GM18858 (cell line): ENCODE measurements at regions not wholly inside any gene's neighbourhood (a gene's known extent, or its start where the extent isn't known, plus 50 kb on each side); places are given as distances from the start of the nearest gene placed in this dataset.

Experiments
- ATAC-seq: cut with Tn5 transposase; IDR thresholded peaks from one replicate; pipeline ENCODE4 v1.9.1; 2021; ENCODE audit not compliant: unreplicated experiment

DNA sequence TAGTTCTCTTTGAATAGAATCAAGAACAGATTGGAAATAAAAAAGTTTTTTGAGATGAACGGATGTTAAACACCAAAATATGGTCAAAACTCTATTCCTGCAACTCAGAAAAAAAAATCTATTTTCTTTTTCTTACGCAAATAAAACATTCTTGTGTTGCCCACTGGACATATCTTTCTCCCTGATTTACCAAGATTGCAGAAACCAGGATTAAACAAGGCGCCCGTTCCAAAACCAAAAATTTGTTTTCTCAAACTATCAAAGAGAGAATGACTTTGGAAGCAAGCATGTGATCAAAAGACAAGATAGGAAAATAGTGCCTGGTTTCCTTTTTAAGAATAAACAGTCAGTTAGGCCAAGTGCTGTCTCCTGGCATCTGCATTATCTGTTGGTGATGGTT, 273.1 kb downstream of the CLIC5 start:
- no peak for ATAC-seq

DNA sequence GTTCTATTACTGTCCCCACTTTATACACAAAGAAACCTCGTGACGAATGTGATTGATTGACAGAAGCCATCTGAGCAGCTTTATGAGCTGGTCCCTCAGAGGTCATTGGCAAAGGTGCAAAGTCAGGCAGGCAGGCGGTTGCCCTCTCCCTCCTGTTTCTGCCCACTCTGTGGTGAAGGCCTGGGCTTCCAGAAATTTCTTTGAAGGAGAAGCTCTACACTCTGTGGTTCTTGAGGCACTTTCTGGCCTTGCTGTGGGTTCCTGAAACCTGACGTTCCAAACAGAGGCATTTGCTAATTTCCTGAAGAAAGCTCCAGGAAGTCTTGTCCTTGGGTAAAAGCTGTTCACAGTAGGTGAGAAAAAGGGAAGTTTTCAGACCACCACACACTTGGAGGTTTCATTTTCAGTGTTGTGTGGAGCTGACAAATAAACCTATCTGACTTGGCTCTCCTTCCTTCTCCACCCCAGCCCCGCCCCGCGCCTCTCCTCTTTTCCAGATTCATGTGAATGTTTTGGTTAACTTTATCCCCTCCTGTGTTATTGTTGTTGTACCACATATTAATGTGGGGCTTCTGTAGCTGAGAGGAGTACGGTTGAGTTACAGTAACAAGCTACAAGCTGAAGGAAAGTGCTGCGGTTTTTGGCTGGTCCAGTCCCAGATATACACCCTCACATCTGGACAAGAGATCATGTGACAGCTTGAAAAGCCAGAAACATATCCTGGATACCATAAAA, 274.1 kb downstream of the CLIC5 start:
- ATAC-seq = no peak

DNA sequence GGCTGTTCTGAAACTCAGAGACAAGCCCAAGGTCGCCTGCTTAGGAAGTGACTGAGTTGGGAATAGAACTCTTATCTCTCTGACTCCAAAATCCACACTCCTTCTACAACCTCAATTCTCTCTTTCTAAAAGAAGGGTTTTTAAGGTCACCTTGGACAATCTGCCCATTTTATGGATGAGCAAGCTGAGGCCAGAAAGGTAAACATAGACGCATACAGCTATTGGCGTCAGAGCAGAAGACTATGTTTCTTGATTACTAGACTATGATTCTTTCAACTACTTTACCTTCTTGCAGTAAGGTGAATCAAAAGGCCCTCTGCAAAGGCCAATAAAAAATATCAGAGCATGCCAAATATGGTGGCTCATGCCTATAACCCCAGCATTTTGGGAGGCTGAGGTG, 276.6 kb downstream of the CLIC5 start:
- ATAC-seq = no peak

DNA sequence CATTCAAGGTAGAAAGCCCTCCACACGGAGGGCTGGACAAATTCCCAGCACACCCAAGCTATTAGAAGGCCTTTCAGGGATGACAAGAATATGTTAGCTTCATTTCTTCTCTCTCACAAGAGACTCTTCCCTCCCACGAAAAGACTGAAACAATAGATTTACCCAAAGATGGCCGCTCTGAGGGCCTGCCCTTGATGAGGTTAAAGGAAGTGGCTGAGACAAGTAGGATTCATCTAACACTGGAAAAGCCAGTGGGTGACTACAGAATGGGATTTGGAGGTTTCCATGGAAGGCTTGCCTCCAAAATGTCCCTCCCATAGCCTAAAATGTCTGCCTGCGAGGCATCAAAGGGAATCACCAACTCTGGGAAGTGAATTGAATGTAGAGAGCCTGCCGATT, 277.6 kb downstream of the CLIC5 start:
- ATAC-seq = no peak

DNA sequence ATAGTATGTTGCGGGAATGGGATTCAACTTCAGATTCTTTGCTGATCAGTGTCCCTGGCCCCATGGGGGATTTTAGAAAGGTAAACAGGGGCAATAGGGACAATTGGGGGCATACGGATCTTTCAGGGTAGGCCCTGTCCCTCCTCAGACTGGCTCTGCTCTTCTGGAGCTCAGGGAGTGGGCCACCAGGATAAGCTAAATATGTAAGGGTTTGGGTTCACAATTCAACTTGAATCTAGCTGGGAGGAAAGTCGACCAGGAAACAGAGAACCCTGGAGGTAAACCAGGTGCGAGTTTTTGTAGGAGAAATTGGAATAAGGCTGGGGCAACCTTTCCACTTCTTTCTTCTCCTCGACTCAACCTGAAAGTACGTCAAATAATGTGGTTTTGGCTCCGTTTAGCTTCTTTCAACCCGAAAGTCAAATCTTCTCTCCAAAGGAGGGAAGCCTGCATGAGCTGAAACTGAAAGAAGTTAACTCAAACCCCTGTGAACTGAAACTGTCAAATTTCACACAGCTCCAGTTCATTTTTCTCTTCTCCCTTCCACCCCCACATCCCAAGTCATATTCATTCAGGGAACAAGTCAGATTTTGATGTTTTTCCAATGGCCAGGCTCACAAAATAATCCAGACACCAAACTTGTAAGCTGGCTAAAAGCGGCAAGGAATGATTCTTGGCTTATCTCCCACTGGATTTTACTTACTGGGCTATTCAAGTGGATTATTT, 278.2 kb downstream of the CLIC5 start:
- peak; percentile 75 for ATAC-seq

DNA sequence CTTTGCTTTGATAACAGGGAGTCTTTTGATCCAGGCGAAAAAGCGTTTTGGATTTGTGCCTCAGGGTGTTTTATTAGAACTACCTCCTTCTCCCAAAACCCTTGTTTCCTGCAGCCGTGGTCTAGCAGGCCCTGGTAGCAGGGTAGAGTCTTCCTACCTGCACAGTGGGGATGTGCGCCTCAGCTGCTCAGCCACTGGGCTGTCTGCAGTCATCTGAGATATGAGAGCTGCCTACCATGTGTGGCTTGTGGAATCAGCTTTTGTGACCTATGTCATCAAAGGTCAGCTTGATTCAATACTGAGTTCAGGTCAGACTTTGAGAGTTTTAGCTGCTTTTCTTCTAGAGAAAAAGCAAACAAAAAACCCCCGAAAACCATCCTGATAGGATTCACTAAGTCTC, 279.5 kb downstream of the CLIC5 start:
- ATAC-seq = no peak

DNA sequence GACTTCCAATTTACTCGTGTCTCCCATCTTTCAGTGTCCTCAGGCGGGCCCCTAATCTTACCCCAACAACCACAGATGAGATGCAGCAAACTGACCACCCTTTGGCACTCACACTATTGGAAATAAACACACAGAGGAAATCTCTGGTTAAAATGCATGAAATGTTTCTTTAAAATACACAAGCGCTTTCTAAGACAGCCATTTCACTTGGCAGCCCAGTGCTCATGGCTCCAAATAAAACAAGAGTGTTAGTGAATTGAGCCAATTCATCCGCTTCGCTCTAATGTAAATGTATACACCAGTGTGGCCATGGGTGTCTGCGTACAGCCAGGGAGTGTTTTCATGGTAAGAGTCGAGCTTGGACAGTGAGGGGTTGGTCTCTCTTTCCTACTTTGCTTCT, 282.9 kb downstream of the CLIC5 start:
- ATAC-seq = no peak

DNA sequence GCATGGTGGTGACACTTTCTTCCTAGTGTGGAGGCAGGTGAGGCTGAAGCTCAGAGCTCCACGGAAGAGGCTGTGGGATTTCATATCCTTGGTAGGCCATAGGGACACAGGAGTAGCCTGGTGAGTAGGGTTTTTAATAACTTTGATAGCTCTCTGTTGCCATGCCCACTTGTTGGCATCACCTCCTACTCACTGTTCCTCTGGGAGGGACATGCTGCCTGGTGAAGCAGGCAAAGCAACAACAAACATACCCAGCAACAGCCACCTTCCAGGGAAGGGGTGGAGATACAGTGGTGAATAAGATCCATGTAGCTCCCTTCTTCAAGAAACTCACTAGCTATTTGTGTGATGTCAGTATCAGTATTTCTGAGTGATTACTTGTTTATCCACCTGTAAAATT, 285.4 kb downstream of the CLIC5 start:
- ATAC-seq = no peak

DNA sequence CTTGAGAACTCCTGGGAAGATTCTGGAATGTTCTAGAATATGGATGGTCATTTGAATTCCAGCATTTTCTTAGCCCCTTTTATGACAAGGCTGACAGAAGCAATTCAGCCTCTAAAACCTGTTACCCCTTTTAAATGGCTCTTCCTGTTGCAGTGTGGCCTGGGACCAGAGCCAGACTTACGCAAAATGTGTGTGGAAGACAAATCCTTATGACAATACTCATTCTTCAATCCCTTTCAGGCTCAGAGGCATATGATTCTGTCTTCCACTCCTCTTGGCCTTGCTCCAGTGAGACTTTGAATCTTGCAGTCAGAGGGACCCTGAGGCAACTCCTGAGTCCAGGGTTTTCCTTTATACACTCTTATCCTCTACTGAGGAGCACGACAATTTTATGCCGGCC, 287.0 kb downstream of the CLIC5 start:
- no peak for ATAC-seq

DNA sequence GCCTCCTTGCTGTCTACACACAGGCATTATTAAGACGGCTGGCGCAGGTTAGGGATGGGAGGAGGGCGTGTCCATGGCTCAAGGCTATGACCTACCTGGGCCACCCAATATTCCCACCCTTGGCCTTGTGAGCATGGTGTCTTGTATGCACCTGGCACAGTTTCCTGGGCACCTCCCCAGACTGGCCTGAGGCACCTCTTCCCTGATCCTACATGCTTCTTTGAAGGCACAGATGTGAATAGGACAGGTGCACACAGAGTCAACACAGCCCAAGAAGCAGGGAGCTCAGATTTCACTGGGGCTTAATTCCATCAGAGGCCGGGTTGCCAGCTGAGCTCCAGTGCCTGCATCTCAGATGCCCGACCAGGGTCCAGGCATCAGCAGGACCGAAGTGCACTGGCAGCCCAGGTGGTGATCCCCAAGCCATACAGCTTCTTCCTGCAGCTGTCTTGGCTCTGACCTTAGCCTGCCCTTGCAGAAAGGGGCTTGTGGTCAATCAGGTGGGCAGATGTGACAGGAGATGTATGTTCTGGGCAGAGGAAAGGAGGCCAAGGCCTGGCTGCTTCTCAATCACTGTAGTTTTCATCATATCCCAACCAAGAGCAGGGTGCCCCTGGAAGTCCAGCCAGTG, 287.7 kb downstream of the CLIC5 start:
- ATAC-seq = no peak

DNA sequence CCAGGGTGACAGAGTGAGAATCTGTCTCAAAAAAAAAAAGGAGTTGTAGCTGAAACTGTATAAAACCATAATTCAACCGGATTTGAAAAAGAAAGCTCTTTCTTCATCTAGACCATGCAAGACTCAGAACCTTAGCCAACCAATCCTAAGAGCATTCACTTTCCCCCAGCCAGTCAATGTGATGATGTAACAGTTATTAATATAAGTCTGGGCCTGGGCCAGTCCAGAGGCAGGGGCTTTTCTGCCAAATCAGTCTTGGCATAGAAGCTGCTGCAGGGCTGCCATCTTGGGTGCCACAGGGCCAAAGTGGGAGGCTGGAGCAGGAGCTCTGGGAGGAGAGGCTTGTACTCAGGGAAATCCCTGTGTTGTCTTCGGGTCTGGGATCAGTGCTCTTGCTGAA, 288.4 kb downstream of the CLIC5 start:
- ATAC-seq = no peak

DNA sequence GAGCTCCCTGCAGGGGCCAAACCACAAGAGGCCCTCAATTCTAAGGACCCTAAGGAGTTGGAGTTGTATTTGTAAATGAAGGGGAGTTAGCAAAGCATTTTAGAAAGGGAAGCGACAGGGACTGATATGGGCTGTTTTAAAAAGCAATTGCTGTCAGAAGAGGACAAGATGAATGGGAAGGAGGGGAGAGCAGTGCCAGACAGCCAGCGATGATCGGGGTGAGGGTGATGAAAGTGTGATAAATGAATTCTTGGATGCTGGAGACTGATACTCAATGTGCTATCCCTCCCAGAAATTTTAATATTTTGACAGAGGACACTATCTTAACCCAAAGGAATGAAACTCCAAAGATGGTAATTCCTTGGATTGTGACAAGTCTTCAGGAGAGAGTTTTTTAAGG, 289.2 kb downstream of the CLIC5 start:
- no peak for ATAC-seq

DNA sequence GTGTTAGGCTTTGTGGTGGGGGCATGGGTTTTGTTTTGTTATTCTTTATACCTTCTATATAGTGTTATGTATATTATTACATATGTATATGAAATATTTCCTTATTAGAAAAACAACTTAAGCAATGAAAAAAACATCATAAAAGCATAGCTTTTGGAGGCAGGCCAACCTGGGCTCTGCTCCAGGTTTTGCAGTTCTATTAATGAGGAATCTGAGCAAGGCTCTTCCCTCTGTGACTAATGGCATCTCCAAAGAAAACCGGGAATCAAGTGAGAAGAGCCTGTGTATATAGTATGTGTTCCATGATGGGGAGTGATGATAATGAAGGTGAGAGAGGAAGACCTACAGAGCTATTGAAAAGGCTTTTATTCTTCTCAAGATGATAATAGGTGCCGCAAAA, 291.1 kb downstream of the CLIC5 start:
- no peak for ATAC-seq

DNA sequence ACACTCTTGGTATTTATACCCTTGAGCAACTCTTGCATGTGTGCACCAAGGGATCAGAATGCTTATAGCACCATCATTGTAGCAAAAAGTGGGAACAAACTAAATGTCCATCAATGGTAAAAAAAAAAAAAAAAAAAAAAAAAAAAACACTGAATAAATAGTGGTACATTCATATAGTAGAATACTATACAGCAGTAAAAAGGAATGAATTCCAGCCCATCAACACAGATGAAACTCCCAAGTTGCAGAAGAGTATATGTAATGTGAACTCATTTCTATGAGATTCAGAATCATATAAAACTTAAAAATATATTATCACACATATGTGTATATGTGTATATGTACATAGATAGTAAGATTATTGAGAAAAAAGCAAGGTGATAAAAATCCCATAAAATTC, 291.6 kb downstream of the CLIC5 start:
- no peak for ATAC-seq

DNA sequence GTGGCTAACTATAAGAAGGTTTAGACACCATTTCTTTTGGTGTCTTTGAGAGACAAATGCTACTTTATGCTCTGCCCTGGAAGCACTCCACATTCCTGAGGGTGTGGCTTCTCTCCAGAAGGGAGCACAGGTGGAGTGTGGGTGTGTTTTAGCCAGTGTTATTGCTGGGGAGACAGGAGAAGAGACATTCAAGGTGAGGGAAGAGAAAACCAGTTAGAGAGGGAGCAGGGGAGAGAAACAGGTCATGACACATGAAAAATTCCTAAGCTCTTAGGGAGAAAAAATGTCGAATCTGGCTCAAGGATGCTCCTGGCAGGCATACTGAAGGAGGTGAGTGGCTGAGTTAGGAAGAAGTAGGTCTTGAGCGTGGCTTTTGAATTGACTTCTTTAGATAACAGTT, 292.8 kb downstream of the CLIC5 start:
- ATAC-seq = no peak

DNA sequence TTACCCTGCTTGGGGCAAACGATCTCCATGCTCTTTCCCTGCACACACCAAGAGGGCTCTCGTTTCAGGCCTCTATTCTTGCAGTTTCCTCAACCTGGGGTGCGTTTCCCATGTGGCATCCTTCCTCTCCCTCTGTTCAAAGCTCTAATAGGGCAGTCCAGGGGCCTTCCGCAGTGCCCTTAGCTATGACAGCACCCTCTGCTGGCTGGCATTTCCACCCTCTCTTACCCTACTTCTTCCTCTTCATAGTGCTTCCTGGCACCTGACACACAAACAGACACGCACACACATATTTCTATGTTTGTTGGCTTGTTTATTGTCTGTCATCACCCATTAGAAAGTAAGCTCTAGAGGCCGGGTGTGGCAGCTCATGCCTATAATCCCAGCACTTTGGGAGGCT, 294.0 kb downstream of the CLIC5 start:
- ATAC-seq = no peak

DNA sequence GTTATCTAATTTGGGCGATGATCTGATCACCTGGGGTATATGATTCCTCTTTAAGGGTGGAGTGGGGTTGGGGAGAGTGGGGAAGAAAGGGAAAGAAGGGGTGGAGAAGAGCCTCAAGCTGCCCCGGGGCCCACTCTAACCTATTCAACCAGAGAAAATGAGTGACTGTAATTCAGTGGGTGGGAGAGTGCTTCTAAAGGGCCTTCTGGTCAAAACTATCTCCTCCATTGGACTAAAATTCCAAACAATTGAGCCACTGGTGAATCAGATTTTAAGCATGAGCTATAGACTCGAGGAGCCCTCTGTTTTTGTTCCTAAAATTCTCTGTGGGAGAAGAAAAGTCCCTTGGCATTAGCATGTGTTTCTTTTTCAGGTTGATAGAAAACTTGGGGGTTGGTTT, 296.8 kb downstream of the CLIC5 start:
- ATAC-seq = no peak

DNA sequence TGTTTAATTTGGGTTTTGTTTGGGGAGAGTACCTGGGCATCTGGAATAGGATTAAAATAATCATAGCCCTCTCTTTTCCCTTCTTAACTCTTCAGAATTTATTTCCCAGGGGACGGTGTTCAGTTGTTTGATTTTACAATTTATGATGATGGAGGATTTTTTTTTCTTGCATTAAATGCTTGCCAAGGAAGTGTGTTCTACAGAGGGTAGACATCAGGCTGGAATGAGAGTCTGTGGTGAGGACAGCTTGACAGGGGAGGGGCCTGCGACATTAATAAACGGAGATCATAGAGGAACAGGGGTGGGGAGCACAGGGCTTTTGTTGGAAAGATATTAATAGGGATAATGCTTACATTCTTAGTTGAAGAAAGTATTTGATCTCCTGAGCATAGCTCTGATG, 297.5 kb downstream of the CLIC5 start:
- no peak for ATAC-seq

DNA sequence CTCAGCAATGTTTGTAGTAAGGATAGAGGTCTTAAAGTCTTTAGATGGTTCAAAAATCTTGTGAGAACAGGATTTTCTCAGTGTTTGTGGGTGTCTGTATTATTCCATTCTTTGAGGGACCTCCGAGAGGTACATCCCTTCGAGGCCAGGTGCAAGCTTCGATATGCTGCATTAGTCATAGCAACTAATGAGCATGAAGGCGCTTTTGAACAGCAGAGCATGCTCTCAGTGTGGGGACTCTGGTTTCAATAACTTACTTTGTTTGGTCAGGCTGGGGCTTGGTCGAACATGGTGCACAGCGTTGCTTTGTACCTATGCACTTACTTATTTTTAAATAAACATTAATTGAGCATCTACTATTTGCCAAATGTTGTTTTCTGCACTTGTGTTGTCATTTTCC, 297.9 kb downstream of the CLIC5 start:
- no peak for ATAC-seq

DNA sequence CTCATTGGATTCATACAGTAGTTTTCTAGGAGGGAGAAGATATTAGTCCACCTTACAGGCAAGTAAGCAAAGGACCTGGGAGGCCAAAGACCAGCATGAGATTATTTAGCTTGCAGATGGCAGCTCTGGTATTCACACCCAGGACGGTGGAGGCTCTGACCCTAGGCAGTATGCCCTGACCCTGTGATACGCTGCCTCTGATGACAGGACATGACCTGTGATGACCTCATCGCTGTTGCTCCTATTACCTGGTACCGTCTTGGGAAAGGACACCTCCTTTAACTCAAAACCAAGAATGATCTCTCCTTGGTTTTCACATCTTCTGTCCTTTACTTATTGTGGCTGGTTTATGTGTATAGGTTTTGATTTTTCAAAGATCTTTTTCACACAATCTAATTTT, 298.6 kb downstream of the CLIC5 start:
- ATAC-seq = no peak

DNA sequence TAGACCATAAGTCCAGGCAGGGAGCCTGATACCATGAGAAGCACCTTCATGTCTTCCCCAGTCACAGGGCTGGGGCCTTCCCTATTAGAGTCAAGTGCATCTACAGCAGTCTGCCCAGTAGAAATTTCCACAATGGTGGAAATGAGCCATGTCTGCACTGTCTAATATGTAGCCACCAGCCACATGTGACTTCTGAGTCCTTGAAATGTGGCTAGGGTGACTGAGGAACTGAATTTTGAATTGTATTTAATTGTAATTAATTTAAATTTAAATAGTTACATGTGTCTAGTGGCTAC, 300.2 kb downstream of the CLIC5 start:
- ATAC-seq = no peak

DNA sequence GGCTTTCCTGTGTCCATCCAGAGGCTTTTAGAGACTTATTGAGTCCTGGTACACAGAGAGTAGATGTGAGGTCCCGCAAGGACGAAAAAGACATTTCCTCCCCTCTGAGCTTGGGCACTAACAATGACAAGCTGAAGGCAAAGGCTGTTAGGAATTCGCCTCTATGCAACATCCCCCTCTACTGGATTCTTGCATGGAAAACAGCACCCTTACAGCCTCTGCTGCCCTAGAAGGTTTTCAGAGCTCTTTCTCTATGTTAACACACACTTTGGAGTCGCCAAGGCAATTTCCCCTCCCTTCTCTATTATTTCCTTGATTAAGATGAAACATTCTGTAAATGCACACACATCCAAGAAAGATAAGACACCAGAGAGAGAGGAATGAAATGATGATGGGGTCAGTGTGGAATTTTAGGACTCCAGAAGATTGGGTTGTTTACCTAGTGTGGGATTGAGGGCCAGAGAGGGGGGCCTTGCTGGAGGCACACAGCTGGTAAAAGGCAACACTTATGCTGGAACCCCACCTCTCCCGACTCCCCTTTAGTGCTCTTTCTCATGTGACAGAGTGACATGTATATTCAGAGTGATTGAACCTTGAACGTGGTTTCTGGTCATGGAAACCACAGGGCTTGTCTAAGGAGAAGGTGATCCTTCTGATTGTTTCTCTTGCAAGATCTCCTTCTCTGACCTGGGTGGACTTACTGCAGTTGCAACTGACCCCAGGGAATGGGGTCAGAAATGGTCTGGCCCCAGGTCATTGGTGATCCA, 300.7 kb downstream of the CLIC5 start:
- ATAC-seq = no peak
